Loucy (cell line): ENCODE measurements at regions not wholly inside any gene's neighbourhood (a gene's known extent, or its start where the extent isn't known, plus 50 kb on each side); places are given as distances from the start of the nearest gene placed in this dataset.
A peak's percentile ranks its signal among the peaks of the same experiment; 100 is the strongest.

Experiments used
- H2AFZ ChIP-seq: fragments of 200-600 bp; sonication (generic); 2 replicates; pipeline ENCODE4 v1.6.0; 2016; ENCODE audit warnings: antibody characterized with exemption, mild to moderate bottlenecking, low read length, moderate library complexity
- H3F3A ChIP-seq: fragments of 200-600 bp; 2 replicates; pipeline ENCODE4 v1.6.0; 2016; ENCODE audit warnings: antibody characterized with exemption, low read depth, mild to moderate bottlenecking
- H3K27me3 ChIP-seq: fragments of 200-600 bp; sonication (generic); 2 replicates; pipeline ENCODE4 v1.6.1; 2014; ENCODE audit warnings: low read length, mild to moderate bottlenecking; ENCODE audit not compliant: insufficient read depth, poor library complexity, severe bottlenecking
- H3K36me3 ChIP-seq: fragments of 200-600 bp; sonication (generic); 2 replicates; pipeline ENCODE4 v1.6.1; 2016; ENCODE audit warnings: low read length; ENCODE audit not compliant: insufficient read depth
- H3K4me1 ChIP-seq: fragments of 200-600 bp; sonication (generic); 2 replicates; pipeline ENCODE4 v1.5.1; 2014; ENCODE audit warnings: low read length, mild to moderate bottlenecking; ENCODE audit not compliant: insufficient read depth, poor library complexity, severe bottlenecking
- H3K4me2 ChIP-seq: fragments of 200-600 bp; sonication (generic); 2 replicates; pipeline ENCODE4 v1.6.0; 2014; ENCODE audit warnings: antibody characterized with exemption, low read length, low read depth, mild to moderate bottlenecking; ENCODE audit not compliant: poor library complexity, severe bottlenecking
- H3K4me3 ChIP-seq: fragments of 200-600 bp; sonication (generic); 2 replicates; pipeline ENCODE4 v1.5.1; 2014; ENCODE audit warnings: low read length, mild to moderate bottlenecking, mixed read lengths; ENCODE audit not compliant: poor library complexity, severe bottlenecking
- H3K79me2 ChIP-seq: fragments of 200-600 bp; sonication (generic); 2 replicates; pipeline ENCODE4 v1.6.1; 2014; ENCODE audit warnings: low read length; ENCODE audit not compliant: insufficient read depth
- H3K9ac ChIP-seq: fragments of 200-600 bp; sonication (generic); 2 replicates; pipeline ENCODE4 v1.6.0; 2014; ENCODE audit warnings: mild to moderate bottlenecking, low read depth, low read length, moderate library complexity; ENCODE audit not compliant: poor library complexity, severe bottlenecking
- H3K9me2 ChIP-seq: fragments of 200-600 bp; sonication (generic); replicated peaks from 2 replicates; pipeline ENCODE4 v1.6.1; 2016; ENCODE audit warnings: low read depth, low read length, mixed read lengths
- H3K9me3 ChIP-seq: fragments of 200-600 bp; sonication (generic); 2 replicates; pipeline ENCODE4 v1.6.1; 2014; ENCODE audit warnings: mild to moderate bottlenecking, antibody characterized with exemption, low read length, low read depth; ENCODE audit not compliant: insufficient read depth
- H4K20me1 ChIP-seq: fragments of 200-600 bp; sonication (generic); 2 replicates; pipeline ENCODE4 v1.6.0; 2014; ENCODE audit warnings: antibody characterized with exemption, low read length, mild to moderate bottlenecking; ENCODE audit not compliant: insufficient read depth, poor library complexity, severe bottlenecking
- CTCF ChIP-seq: fragments of 200-600 bp; sonication (generic); conservative IDR thresholded peaks from 2 replicates; pipeline ENCODE4 v1.5.1; 2014; ENCODE audit warnings: mild to moderate bottlenecking, antibody characterized with exemption, low read length
- EZH2phosphoT487 ChIP-seq: fragments of 200-600 bp; IDR thresholded peaks from 2 replicates; pipeline ENCODE4 v1.6.1; 2018; ENCODE audit warnings: antibody characterized with exemption, mild to moderate bottlenecking, moderate library complexity, borderline replicate concordance

DNA sequence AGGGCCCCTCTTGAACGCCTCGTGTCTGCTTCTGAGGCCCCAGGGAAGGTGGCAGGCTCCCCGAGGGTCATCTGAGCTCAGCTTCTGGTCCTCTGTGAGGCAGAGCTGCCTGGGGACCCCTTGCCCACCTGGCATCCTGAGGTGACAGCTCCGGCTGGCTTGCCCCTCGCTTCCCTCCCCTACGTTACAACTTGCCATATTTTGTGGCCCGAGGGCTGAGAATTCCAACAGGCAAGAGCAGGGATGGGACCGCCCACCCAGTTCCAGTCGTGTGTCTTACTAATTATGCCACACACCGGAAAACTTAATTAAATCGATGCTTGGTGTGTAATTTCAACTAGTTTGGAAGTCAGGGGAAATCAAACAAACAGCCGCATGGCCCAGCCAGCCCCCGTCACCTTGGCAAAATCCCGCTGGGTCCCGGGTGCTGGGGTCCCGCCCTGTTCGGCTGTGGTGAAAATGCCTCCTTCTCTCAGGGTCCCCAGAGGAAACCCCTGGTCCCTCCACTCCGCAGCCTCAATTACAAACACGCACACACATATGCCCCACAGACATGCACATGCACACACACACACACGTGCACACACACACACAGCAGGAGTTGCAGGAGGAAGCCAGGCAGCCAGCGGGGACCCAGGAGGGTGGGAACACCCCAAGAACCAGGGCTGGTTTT lies 221.0 kb upstream of the IER5L start:
- Histone ChIP-seq H3F3A (no peaks in the 10 kb centered on the region), H3K4me2 (no peak overlapping the region), H3K79me2 (no peaks in the 10 kb centered on the region), H3K9me3 (no peaks in the 10 kb centered on the region), H3K9ac (peak overlapping the region; percentile 32), H3K4me3 (no peak overlapping the region), H4K20me1 (no peaks in the 10 kb centered on the region), H3K4me1 (peaks cover 11% of the 10 kb centered on the region), H3K36me3 (no peaks in the 10 kb centered on the region), H3K9me2 (no peaks in the 10 kb centered on the region), H3K27me3 (no peaks in the 10 kb centered on the region), H2AFZ (no peak overlapping the region)
- TF ChIP-seq CTCF (no peak), EZH2phosphoT487 (no peak)

GRCh38 chr9:129398101-129398960 lies 220.3 kb upstream of the IER5L start:
- TF ChIP-seq EZH2phosphoT487 (no peak), CTCF (no peak)
- Histone ChIP-seq H3K27me3 (no peaks in the 10 kb centered on the region), H3K9me2 (no peaks in the 10 kb centered on the region), H4K20me1 (no peaks in the 10 kb centered on the region), H3K4me3 (no peak overlapping the region), H3K4me2 (no peak overlapping the region), H3K4me1 (peaks cover 11% of the 10 kb centered on the region), H3K9me3 (no peaks in the 10 kb centered on the region), H3K79me2 (no peaks in the 10 kb centered on the region), H3F3A (no peaks in the 10 kb centered on the region), H3K9ac (peak overlapping the region; percentile 32), H2AFZ (no peak overlapping the region), H3K36me3 (no peaks in the 10 kb centered on the region)

DNA sequence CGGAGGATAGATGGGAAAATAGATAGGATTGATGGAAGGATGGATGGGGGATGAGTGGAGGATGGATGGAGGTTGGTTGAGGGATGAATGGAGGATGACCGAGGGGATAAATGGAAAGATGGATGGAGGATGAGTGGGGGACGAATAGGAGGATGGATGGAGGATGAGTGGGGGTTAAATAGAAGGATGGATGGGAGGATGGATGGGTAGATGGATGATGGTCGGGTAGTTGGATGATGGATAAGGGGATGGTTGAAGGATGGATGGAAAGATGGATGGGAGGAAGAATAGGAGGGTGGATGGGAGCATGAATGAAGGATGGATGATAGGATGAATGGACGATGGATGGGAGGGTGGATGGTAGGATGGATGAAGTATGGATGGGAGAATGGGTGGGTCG lies 219.3 kb upstream of the IER5L start:
- no peaks in the 10 kb centered on the region for H3K27me3 ChIP-seq
- H3K4me3 ChIP-seq: no peak overlapping the region
- H3K4me2 ChIP-seq: no peak overlapping the region
- H3F3A ChIP-seq: no peaks in the 10 kb centered on the region
- no peaks in the 10 kb centered on the region for H3K79me2 ChIP-seq
- no peak overlapping the region for H2AFZ ChIP-seq
- H3K9ac ChIP-seq: no peak overlapping the region
- peaks cover 11% of the 10 kb centered on the region for H3K4me1 ChIP-seq
- no peaks in the 10 kb centered on the region for H3K36me3 ChIP-seq
- no peaks in the 10 kb centered on the region for H3K9me2 ChIP-seq
- H4K20me1 ChIP-seq: no peaks in the 10 kb centered on the region
- TF ChIP-seq EZH2phosphoT487: no peak
- TF ChIP-seq CTCF: no peak
- H3K9me3 ChIP-seq: no peaks in the 10 kb centered on the region
